KMS-11 (cell line): ENCODE measurements at regions not wholly inside any gene's neighbourhood (a gene's known extent, or its start where the extent isn't known, plus 50 kb on each side); places are given as distances from the start of the nearest gene placed in this dataset.

Experiments
- H2AFZ ChIP-seq: fragments of 200-600 bp; sonication (generic); 2 replicates; pipeline ENCODE4 v1.6.1; 2016; ENCODE audit warnings: antibody characterized with exemption, mixed run types, low read depth
- H3K27ac ChIP-seq: fragments of 200-600 bp; sonication (generic); 2 replicates; pipeline ENCODE4 v1.6.1; 2016; ENCODE audit warnings: mild to moderate bottlenecking, mixed run types
- H3K27me3 ChIP-seq: fragments of 200-600 bp; sonication (generic); 2 replicates; pipeline ENCODE4 v1.6.1; 2017; ENCODE audit warnings: mild to moderate bottlenecking, low read depth, mixed run types, moderate library complexity; ENCODE audit not compliant: insufficient read depth
- H3K36me3 ChIP-seq: fragments of 200-600 bp; sonication (generic); 2 replicates; pipeline ENCODE4 v1.6.1; 2017; ENCODE audit warnings: mild to moderate bottlenecking, mixed run types; ENCODE audit not compliant: insufficient read depth
- H3K4me1 ChIP-seq: fragments of 200-600 bp; sonication (generic); 2 replicates; pipeline ENCODE4 v1.6.1; 2016; ENCODE audit warnings: mild to moderate bottlenecking, low read depth, mixed run types; ENCODE audit not compliant: poor library complexity, severe bottlenecking
- H3K4me2 ChIP-seq: fragments of 200-600 bp; sonication (generic); 2 replicates; pipeline ENCODE4 v1.7.0; 2016; ENCODE audit warnings: mild to moderate bottlenecking, mixed run types
- H3K4me3 ChIP-seq: fragments of 200-600 bp; sonication (generic); IDR thresholded peaks from 2 replicates; pipeline ENCODE4 v1.6.1; 2017; ENCODE audit warnings: low read depth, low read length, mixed read lengths; ENCODE audit not compliant: insufficient read depth
- H3K79me2 ChIP-seq: fragments of 200-600 bp; sonication (generic); 2 replicates; pipeline ENCODE4 v1.6.1; 2016; ENCODE audit warnings: low read depth, mixed run types; ENCODE audit not compliant: insufficient read depth
- H3K9ac ChIP-seq: fragments of 200-600 bp; sonication (generic); 2 replicates; pipeline ENCODE4 v1.6.1; 2016; ENCODE audit warnings: mild to moderate bottlenecking, mixed run types
- H4K20me1 ChIP-seq: fragments of 200-600 bp; sonication (generic); 2 replicates; pipeline ENCODE4 v1.6.1; 2016; ENCODE audit warnings: mild to moderate bottlenecking, mixed run types; ENCODE audit not compliant: insufficient read depth
- CTCF ChIP-seq: fragments of 200-600 bp; sonication (generic); conservative IDR thresholded peaks from 2 replicates; pipeline ENCODE4 v1.6.1; 2017; ENCODE audit warnings: low read depth, mild to moderate bottlenecking, antibody characterized with exemption, low read length, moderate library complexity, mixed read lengths

DNA sequence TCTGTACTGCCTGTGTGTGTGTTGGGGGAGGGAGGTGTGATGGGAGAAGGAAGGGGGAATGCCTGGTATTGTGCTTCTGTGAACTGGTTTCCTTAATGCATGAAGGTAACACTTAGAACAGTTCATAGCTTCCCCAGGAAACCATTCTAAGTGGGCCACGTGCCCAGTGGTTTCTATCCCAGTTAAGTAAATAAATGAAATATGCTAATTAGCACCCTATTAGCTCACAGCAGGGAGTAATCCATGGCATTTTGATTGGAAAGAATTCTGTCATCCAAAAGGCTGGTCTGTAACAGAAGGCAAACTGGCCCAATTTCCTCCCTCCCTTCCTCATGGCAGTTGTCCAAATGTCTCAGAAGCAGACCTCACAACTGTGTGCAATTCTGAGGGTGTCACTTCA is 199.3 kb downstream of the TTLL7 start:
- no peaks in the 10 kb centered on the region for H3K27me3 ChIP-seq
- H3K9ac ChIP-seq: no peak overlapping the region

DNA sequence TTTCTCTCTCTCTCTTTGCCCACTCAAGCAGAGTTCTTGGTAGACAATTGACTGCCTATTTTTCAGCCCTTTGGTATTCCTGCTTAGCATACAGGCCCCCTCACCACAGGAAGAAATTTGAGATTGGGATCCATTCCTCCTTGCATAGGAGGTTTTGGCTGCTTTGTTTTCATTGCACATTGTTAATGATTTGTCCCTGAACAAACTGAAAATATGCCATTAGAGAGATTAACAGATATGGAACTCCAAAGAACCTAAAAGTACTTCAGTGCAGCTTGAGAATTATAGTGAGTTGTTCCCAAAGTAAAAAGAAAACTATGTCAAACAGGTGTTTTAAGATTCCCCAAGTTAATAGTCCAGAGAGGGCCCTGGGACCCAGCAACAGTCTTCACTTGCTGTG is 200.0 kb downstream of the TTLL7 start:
- H3K27me3 ChIP-seq: no peaks in the 10 kb centered on the region
- no peaks in the 10 kb centered on the region for H3K4me1 ChIP-seq
- H3K36me3 ChIP-seq: no peaks in the 10 kb centered on the region
- TF ChIP-seq CTCF: no peak
- no peaks in the 10 kb centered on the region for H3K79me2 ChIP-seq
- no peak overlapping the region for H3K4me2 ChIP-seq
- no peak overlapping the region for H3K9ac ChIP-seq
- H3K27ac ChIP-seq: no peak overlapping the region
- no peak overlapping the region for H2AFZ ChIP-seq
- H4K20me1 ChIP-seq: no peaks in the 10 kb centered on the region
- H3K4me3 ChIP-seq: no peak overlapping the region

More for the DNA sequence above, 199.3 kb downstream of the TTLL7 start:
- Histone ChIP-seq H3K4me2 (no peak overlapping the region), H4K20me1 (no peaks in the 10 kb centered on the region), H2AFZ (no peak overlapping the region), H3K36me3 (no peaks in the 10 kb centered on the region), H3K27ac (no peak overlapping the region), H3K79me2 (no peaks in the 10 kb centered on the region), H3K4me3 (no peak overlapping the region), H3K4me1 (no peaks in the 10 kb centered on the region)
- no peak for TF ChIP-seq CTCF

GRCh38 chr1:83796409-83796808 is 202.5 kb downstream of the TTLL7 start:
- H3K79me2 ChIP-seq: no peaks in the 10 kb centered on the region
- H3K4me2 ChIP-seq: no peak overlapping the region
- H4K20me1 ChIP-seq: no peaks in the 10 kb centered on the region
- no peak overlapping the region for H2AFZ ChIP-seq
- no peak overlapping the region for H3K4me3 ChIP-seq
- no peak overlapping the region for H3K27ac ChIP-seq
- H3K4me1 ChIP-seq: no peaks in the 10 kb centered on the region
- H3K9ac ChIP-seq: no peak overlapping the region
- no peaks in the 10 kb centered on the region for H3K36me3 ChIP-seq
- TF ChIP-seq CTCF: no peak
- no peaks in the 10 kb centered on the region for H3K27me3 ChIP-seq

DNA sequence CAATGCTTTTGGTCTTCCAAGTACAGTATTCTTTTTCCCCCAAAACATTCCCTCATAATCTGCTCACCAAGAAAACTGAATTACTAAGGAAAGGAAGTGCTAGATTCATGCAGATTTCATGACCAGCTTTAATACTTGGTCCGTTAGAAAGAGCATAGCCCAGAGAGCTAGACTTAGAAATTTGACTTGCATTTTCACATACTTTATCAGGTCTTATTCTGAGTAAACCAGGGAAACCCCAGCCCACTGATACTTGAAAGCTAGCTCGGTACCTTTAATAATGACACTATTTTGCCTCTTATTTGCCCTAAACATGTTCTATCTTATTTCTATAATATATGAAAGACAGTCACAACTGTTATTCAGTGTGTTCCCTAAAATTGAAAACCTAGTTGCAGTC is 204.5 kb downstream of the TTLL7 start:
- no peaks in the 10 kb centered on the region for H3K36me3 ChIP-seq
- H4K20me1 ChIP-seq: no peaks in the 10 kb centered on the region

More for the DNA sequence above, 204.5 kb downstream of the TTLL7 start:
- no peak overlapping the region for H3K9ac ChIP-seq
- H3K4me2 ChIP-seq: no peak overlapping the region
- no peak overlapping the region for H3K27ac ChIP-seq
- H3K79me2 ChIP-seq: no peaks in the 10 kb centered on the region
- H3K4me3 ChIP-seq: no peak overlapping the region
- TF ChIP-seq CTCF: no peak
- H2AFZ ChIP-seq: no peak overlapping the region
- no peaks in the 10 kb centered on the region for H3K27me3 ChIP-seq
- H3K4me1 ChIP-seq: no peaks in the 10 kb centered on the region
